ENCODE measurements at regions not wholly inside any gene's neighbourhood (a gene's known extent, or its start where the extent isn't known, plus 50 kb on each side); places are given as distances from the start of the nearest gene placed in this dataset.

GRCh38 chr9:96126321-96126881, 175.6 kb downstream of the HSD17B3 start:
- TF ChIP-seq CTCF (IDR thresholded peaks at IDR 0.05) (no peak), EZH2phosphoT487 (IDR thresholded peaks at IDR 0.05) (no peak), EZH2 (IDR thresholded peaks at IDR 0.05) (no peak)
